ENCODE measurements at regions not wholly inside any gene's neighbourhood (a gene's known extent, or its start where the extent isn't known, plus 50 kb on each side); places are given as distances from the start of the nearest gene placed in this dataset.

DNA sequence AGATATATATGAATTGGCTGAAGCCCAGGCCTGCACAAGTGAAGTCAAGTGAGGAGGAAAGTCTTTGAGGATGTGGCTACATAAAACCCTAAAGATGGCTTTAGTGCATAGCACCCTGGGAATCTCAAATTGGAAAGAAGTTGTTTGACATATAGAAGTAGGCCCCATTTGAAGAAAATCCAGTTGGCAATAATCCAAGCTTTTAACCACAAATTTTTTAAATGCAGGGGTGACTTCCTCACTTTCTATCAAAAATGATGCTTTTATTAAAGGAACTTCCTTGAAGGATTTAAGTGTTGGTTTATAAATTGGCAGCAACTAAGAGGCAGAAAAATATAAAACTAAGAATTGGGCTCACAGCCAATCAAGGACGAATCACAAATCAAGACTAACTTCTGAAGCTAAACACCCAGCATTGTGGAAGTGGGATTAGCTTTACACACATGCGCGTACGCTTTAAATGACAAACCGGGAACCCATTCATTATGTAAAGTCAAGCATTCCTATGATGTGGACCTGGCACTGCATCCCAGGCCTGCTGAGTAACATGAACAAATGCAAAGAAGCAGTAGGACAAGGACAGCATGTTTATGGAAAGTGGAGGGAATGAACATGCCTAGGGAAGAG lies 63.3 kb downstream of the NOG start:
- TF ChIP-seq, protein P1, sequence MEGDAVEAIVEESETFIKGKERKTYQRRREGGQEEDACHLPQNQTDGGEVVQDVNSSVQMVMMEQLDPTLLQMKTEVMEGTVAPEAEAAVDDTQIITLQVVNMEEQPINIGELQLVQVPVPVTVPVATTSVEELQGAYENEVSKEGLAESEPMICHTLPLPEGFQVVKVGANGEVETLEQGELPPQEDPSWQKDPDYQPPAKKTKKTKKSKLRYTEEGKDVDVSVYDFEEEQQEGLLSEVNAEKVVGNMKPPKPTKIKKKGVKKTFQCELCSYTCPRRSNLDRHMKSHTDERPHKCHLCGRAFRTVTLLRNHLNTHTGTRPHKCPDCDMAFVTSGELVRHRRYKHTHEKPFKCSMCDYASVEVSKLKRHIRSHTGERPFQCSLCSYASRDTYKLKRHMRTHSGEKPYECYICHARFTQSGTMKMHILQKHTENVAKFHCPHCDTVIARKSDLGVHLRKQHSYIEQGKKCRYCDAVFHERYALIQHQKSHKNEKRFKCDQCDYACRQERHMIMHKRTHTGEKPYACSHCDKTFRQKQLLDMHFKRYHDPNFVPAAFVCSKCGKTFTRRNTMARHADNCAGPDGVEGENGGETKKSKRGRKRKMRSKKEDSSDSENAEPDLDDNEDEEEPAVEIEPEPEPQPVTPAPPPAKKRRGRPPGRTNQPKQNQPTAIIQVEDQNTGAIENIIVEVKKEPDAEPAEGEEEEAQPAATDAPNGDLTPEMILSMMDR (conservative IDR thresholded peaks at IDR 0.05): no peak
- TF ChIP-seq EZH2 (IDR thresholded peaks at IDR 0.05; ENCODE audit: low read depth): no peak
